GM23338 (cell line): ENCODE measurements at regions not wholly inside any gene's neighbourhood (a gene's known extent, or its start where the extent isn't known, plus 50 kb on each side); places are given as distances from the start of the nearest gene placed in this dataset.

Experiments used
- ATAC-seq: fragments of 200-7000 bp; cut with Tn5 transposase; 3 replicates; pipeline ENCODE4 v1.9.1; 2020
- DNase-seq: peaks from one replicate; pipeline ENCODE4 v3.0.0-alpha.2; 2015; ENCODE audit warnings: low spot score
- H2AFZ ChIP-seq: fragments of 200-600 bp; sonication (generic); 2 replicates; pipeline ENCODE4 v1.8.0; 2016; ENCODE audit warnings: antibody characterized with exemption, mild to moderate bottlenecking, moderate library complexity
- H3F3A ChIP-seq: fragments of 200-600 bp; sonication (generic); replicated peaks from 2 replicates; pipeline ENCODE4 v1.8.0; 2017; ENCODE audit warnings: antibody characterized with exemption, mixed run types, low read depth
- H3K27ac ChIP-seq: fragments of 200-600 bp; sonication (generic); 2 replicates; pipeline ENCODE4 v1.6.1; 2016; ENCODE audit warnings: low read depth
- H3K27me3 ChIP-seq: fragments of 200-600 bp; sonication (generic); 2 replicates; pipeline ENCODE4 v1.8.0; 2016; ENCODE audit warnings: mild to moderate bottlenecking, mixed run types, moderate library complexity; ENCODE audit not compliant: insufficient read depth
- H3K36me3 ChIP-seq: fragments of 200-600 bp; sonication (generic); 2 replicates; pipeline ENCODE4 v1.8.0; 2016; ENCODE audit warnings: mild to moderate bottlenecking; ENCODE audit not compliant: insufficient read depth
- H3K4me1 ChIP-seq: fragments of 200-600 bp; sonication (generic); 2 replicates; pipeline ENCODE4 v1.8.0; 2016; ENCODE audit warnings: mild to moderate bottlenecking, moderate library complexity; ENCODE audit not compliant: insufficient read depth
- H3K4me2 ChIP-seq: fragments of 200-600 bp; sonication (generic); 2 replicates; pipeline ENCODE4 v1.7.1; 2017; ENCODE audit warnings: mixed run types
- H3K4me3 ChIP-seq: fragments of 200-600 bp; sonication (generic); 2 replicates; pipeline ENCODE4 v1.6.1; 2016; ENCODE audit warnings: mixed run types
- H3K79me2 ChIP-seq: fragments of 200-600 bp; sonication (generic); replicated peaks from 2 replicates; pipeline ENCODE4 v1.8.0; 2017; ENCODE audit warnings: mild to moderate bottlenecking; ENCODE audit not compliant: insufficient read depth
- H3K9me2 ChIP-seq: fragments of 200-600 bp; sonication (generic); 2 replicates; pipeline ENCODE4 v1.8.0; 2017; ENCODE audit not compliant: insufficient read depth
- H4K20me1 ChIP-seq: fragments of 200-600 bp; sonication (generic); replicated peaks from 2 replicates; pipeline ENCODE4 v1.8.0; 2017; ENCODE audit warnings: mild to moderate bottlenecking; ENCODE audit not compliant: insufficient read depth
- H3K27ac Mint-ChIP-seq: 2 replicates; pipeline ENCODE4 v1.8.0; 2020; ENCODE audit warnings: inconsistent platforms, mild to moderate bottlenecking, moderate library complexity, mixed read lengths
- H3K27me3 Mint-ChIP-seq: 3 replicates; pipeline ENCODE4 v1.8.0; 2022; ENCODE audit warnings: low read depth, mild to moderate bottlenecking, moderate library complexity, mixed read lengths, inconsistent platforms; ENCODE audit not compliant: insufficient read depth, poor library complexity
- H3K36me3 Mint-ChIP-seq: 3 replicates; pipeline ENCODE4 v1.8.0; 2021; ENCODE audit warnings: low read depth, mild to moderate bottlenecking, inconsistent platforms, moderate library complexity, mixed read lengths
- H3K4me1 Mint-ChIP-seq: 3 replicates; pipeline ENCODE4 v1.8.0; 2020; ENCODE audit warnings: mild to moderate bottlenecking, inconsistent platforms, mixed read lengths
- H3K4me3 Mint-ChIP-seq: 3 replicates; pipeline ENCODE4 v1.8.0; 2021; ENCODE audit warnings: moderate library complexity, mild to moderate bottlenecking, inconsistent platforms, mixed read lengths
- H3K9me3 Mint-ChIP-seq: 3 replicates; pipeline ENCODE4 v1.8.0; 2020; ENCODE audit warnings: moderate library complexity, mild to moderate bottlenecking, inconsistent platforms, mixed read lengths
- CREB1 ChIP-seq: fragments of 250-450 bp; sonication (Bioruptor Pico); IDR thresholded peaks from 2 replicates; pipeline ENCODE4 v1.5.0; 2020; ENCODE audit warnings: low read depth, mild to moderate bottlenecking, moderate library complexity
- CTCF ChIP-seq, 2 experiments: fragments of 200-600 bp in 1 of 2; sonication (generic) in 1 of 2; conservative IDR thresholded peaks; 2 replicates each; pipeline versions ENCODE4 v1.5.1 to v1.6.1; 2016 to 2017; ENCODE audit warnings: antibody characterized with exemption in 2 of 2, low read depth in 2 of 2, mild to moderate bottlenecking in 2 of 2, moderate library complexity in 1 of 2
- ETS1 ChIP-seq: IDR thresholded peaks from 2 replicates; pipeline ENCODE4 v1.6.1; 2016; ENCODE audit warnings: antibody characterized with exemption
- EZH2 ChIP-seq: fragments of 200-600 bp; sonication (generic); IDR thresholded peaks from one replicate; pipeline ENCODE4 v1.8.0; 2017; ENCODE audit warnings: antibody characterized with exemption, mild to moderate bottlenecking, low read depth; ENCODE audit not compliant: unreplicated experiment
- EZH2phosphoT487 ChIP-seq: fragments of 200-600 bp; sonication (generic); IDR thresholded peaks from one replicate; pipeline ENCODE4 v1.8.1; 2018; ENCODE audit warnings: antibody characterized with exemption; ENCODE audit not compliant: unreplicated experiment
- JUNB ChIP-seq: IDR thresholded peaks from one replicate; pipeline ENCODE4 v1.6.1; 2016; ENCODE audit warnings: antibody characterized with exemption; ENCODE audit not compliant: unreplicated experiment
- NANOG ChIP-seq: IDR thresholded peaks from 2 replicates; pipeline ENCODE4 v1.6.1; 2016; ENCODE audit warnings: antibody characterized with exemption, borderline replicate concordance
- POLR2AphosphoS5 ChIP-seq: IDR thresholded peaks from 2 replicates; pipeline ENCODE4 v1.6.1; 2016; ENCODE audit warnings: antibody characterized with exemption, low read depth
- REST ChIP-seq: IDR thresholded peaks from one replicate; pipeline ENCODE4 v1.6.1; 2018; ENCODE audit warnings: antibody characterized with exemption; ENCODE audit not compliant: unreplicated experiment
- STAT1 ChIP-seq: IDR thresholded peaks from one replicate; pipeline ENCODE4 v1.6.1; 2016; ENCODE audit warnings: antibody characterized with exemption; ENCODE audit not compliant: unreplicated experiment
- ZNF114 ChIP-seq: fragments of 250-450 bp; sonication (Bioruptor Pico); IDR thresholded peaks from 2 replicates; pipeline ENCODE4 v1.5.0; 2020; ENCODE audit warnings: mild to moderate bottlenecking, moderate library complexity
- ZNF331 ChIP-seq: fragments of 250-450 bp; sonication (Bioruptor Pico); IDR thresholded peaks from 2 replicates; pipeline ENCODE4 v1.5.0; 2020; ENCODE audit warnings: low read depth, mild to moderate bottlenecking, moderate library complexity
- TF ChIP-seq, protein P1 (sequence below): fragments of 250-450 bp; sonication (Bioruptor Pico); IDR thresholded peaks from 2 replicates; pipeline ENCODE4 v1.5.0; 2020; ENCODE audit warnings: mild to moderate bottlenecking, moderate library complexity

DNA sequence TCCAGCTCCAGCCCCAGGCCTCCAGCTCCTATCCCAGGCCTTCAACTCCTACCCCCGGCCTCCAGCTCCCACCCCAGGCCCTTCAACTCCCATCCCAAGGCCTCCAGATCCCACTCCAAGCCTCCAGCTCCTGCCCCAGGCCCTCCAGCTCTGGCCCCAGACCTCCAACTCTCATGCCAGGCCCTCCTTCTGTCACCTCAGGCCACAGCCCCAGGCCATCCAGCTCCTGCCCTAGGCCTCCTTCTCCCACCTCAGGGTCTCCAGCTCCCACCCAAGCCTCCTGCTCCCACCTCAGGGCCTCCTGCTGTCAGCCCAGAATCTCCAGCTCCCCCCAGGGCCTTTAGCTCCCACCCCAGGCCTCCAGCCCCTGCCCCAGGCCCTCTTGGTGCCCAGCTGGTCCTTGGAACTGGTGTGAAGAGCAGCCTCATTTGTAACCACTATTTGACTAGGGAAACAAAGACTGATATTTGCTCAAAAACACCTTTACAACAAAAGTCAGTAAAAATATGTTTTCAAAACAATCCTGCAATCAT, 67.8 kb upstream of the SALL3 start (continued):
- no peak for TF ChIP-seq REST
- TF ChIP-seq EZH2phosphoT487 = no peak

DNA sequence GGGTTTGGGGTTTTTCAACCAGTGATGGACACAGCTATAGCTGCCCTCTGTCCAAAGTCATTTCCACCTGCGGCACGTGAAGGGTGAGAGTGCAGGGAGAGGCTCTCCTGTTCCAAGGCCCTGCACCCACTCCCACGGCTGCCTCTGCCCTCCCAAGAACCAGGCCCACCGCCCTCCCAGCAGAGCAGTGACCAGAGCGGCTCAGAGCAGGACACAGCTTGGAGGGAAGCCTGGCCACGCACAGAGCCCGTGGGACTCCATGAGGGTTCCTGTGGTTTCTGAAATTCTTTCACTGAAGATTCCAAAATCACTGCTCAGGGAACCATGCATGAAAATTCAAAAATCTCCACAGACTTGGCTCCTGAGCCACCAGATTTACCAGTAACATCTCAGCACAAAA, 67.3 kb upstream of the SALL3 start:
- H3K27me3 ChIP-seq = no peaks in the 10 kb centered on the region
- Mint-ChIP-seq H3K4me1 (no peaks in the 10 kb centered on the region), H3K4me3 (no peak overlapping the region), H3K27me3 (peaks cover 3% of the 10 kb centered on the region), H3K9me3 (peaks cover 82% of the 10 kb centered on the region), H3K36me3 (peaks cover 16% of the 10 kb centered on the region), H3K27ac (no peak overlapping the region)
- no peaks in the 10 kb centered on the region for H3K4me1 ChIP-seq
- H3K27ac ChIP-seq = no peak overlapping the region
- H3F3A ChIP-seq = no peaks in the 10 kb centered on the region
- H3K4me2 ChIP-seq = no peak overlapping the region
- DNase-seq = no peak
- no peaks in the 10 kb centered on the region for H3K36me3 ChIP-seq
- no peak overlapping the region for H2AFZ ChIP-seq
- H3K9me2 ChIP-seq = no peaks in the 10 kb centered on the region
- H4K20me1 ChIP-seq = no peaks in the 10 kb centered on the region
- no peak for ATAC-seq
- no peaks in the 10 kb centered on the region for H3K79me2 ChIP-seq
- H3K4me3 ChIP-seq = no peak overlapping the region
- TF ChIP-seq NANOG (no peak), ZNF114 (CRISPR knock-in tag) (no peak), ETS1 (no peak), POLR2AphosphoS5 (no peak), EZH2 (no peak), JUNB (no peak), CREB1 (no peak), EZH2phosphoT487 (no peak), ZNF331 (CRISPR knock-in tag) (no peak), CTCF (conservative IDR thresholded peaks at IDR 0.05; ENCODE audit: low read depth in 2 of 2) (no peak), STAT1 (no peak)
- TF ChIP-seq, protein P1, sequence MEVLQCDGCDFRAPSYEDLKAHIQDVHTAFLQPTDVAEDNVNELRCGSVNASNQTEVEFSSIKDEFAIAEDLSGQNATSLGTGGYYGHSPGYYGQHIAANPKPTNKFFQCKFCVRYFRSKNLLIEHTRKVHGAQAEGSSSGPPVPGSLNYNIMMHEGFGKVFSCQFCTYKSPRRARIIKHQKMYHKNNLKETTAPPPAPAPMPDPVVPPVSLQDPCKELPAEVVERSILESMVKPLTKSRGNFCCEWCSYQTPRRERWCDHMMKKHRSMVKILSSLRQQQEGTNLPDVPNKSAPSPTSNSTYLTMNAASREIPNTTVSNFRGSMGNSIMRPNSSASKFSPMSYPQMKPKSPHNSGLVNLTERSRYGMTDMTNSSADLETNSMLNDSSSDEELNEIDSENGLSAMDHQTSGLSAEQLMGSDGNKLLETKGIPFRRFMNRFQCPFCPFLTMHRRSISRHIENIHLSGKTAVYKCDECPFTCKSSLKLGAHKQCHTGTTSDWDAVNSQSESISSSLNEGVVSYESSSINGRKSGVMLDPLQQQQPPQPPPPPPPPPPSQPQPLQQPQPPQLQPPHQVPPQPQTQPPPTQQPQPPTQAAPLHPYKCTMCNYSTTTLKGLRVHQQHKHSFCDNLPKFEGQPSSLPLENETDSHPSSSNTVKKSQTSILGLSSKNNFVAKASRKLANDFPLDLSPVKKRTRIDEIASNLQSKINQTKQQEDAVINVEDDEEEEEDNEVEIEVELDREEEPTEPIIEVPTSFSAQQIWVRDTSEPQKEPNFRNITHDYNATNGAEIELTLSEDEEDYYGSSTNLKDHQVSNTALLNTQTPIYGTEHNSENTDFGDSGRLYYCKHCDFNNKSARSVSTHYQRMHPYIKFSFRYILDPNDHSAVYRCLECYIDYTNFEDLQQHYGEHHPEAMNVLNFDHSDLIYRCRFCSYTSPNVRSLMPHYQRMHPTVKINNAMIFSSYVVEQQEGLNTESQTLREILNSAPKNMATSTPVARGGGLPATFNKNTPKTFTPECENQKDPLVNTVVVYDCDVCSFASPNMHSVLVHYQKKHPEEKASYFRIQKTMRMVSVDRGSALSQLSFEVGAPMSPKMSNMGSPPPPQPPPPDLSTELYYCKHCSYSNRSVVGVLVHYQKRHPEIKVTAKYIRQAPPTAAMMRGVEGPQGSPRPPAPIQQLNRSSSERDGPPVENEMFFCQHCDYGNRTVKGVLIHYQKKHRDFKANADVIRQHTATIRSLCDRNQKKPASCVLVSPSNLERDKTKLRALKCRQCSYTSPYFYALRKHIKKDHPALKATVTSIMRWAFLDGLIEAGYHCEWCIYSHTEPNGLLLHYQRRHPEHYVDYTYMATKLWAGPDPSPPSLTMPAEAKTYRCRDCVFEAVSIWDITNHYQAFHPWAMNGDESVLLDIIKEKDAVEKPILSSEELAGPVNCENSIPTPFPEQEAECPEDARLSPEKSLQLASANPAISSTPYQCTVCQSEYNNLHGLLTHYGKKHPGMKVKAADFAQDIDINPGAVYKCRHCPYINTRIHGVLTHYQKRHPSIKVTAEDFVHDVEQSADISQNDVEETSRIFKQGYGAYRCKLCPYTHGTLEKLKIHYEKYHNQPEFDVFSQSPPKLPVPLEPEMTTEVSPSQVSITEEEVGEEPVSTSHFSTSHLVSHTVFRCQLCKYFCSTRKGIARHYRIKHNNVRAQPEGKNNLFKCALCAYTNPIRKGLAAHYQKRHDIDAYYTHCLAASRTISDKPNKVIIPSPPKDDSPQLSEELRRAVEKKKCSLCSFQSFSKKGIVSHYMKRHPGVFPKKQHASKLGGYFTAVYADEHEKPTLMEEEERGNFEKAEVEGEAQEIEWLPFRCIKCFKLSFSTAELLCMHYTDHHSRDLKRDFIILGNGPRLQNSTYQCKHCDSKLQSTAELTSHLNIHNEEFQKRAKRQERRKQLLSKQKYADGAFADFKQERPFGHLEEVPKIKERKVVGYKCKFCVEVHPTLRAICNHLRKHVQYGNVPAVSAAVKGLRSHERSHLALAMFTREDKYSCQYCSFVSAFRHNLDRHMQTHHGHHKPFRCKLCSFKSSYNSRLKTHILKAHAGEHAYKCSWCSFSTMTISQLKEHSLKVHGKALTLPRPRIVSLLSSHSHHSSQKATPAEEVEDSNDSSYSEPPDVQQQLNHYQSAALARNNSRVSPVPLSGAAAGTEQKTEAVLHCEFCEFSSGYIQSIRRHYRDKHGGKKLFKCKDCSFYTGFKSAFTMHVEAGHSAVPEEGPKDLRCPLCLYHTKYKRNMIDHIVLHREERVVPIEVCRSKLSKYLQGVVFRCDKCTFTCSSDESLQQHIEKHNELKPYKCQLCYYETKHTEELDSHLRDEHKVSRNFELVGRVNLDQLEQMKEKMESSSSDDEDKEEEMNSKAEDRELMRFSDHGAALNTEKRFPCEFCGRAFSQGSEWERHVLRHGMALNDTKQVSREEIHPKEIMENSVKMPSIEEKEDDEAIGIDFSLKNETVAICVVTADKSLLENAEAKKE = no peak
